LNCAP (cell line): ENCODE measurements at regions not wholly inside any gene's neighbourhood (a gene's known extent, or its start where the extent isn't known, plus 50 kb on each side); places are given as distances from the start of the nearest gene placed in this dataset.

ENCODE experiments used
- TF ChIP-seq, protein P1 (sequence below): fragments of 450-650 bp; IDR thresholded peaks from 2 replicates; pipeline ENCODE4 v1.5.1; 2017; ENCODE audit warnings: mild to moderate bottlenecking

DNA sequence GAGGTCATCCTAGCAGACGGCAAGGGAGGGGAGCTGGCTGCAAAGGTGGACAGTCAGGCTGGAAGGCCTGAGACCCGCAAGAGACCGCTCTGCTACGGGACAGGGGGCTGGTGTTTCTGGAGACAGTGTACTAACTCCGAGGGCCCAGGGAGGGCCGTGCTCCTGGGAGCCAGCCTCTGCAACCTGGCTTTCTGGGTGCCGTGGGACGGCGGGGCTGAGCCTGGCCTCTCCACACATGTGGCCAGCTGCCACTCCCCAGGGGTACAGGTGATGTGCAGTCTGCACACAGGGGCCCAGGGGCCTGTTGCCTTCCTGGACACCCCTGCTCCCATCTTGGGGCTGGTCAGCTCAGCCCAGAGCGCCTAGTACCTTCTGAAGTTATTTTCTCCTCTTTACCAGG is 92.2 kb downstream of the MRPL36 start:
- TF ChIP-seq, protein P1, sequence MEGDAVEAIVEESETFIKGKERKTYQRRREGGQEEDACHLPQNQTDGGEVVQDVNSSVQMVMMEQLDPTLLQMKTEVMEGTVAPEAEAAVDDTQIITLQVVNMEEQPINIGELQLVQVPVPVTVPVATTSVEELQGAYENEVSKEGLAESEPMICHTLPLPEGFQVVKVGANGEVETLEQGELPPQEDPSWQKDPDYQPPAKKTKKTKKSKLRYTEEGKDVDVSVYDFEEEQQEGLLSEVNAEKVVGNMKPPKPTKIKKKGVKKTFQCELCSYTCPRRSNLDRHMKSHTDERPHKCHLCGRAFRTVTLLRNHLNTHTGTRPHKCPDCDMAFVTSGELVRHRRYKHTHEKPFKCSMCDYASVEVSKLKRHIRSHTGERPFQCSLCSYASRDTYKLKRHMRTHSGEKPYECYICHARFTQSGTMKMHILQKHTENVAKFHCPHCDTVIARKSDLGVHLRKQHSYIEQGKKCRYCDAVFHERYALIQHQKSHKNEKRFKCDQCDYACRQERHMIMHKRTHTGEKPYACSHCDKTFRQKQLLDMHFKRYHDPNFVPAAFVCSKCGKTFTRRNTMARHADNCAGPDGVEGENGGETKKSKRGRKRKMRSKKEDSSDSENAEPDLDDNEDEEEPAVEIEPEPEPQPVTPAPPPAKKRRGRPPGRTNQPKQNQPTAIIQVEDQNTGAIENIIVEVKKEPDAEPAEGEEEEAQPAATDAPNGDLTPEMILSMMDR = no peak

- TF ChIP-seq, protein P1 = no peak
Measured at GRCh38 chr5:1706428-1706827, 93.2 kb downstream of the MRPL36 start.

DNA sequence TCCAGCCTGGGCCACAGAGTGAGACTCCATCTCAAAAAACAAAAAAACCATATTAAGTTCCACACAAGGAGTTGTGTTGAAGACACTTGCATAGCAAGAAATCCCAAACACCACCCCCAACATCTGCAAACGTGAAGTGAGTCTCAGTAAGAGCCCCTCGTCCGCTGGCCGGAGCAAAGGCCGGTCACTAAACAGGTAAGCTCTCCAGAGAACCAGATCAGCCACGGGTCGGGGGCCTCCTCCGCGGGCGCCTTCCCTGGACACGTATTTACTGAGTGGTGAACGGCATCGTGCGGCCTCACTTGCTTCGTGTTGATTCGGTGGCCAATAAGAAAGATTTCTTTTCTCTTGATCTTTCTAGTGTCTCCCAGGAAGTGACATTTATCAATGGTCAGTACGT is 93.6 kb downstream of the MRPL36 start:
- TF ChIP-seq, protein P1 = no peak

GRCh38 chr5:1704676-1705075 is 95.0 kb downstream of the MRPL36 start:
- TF ChIP-seq, protein P1 = no peak

DNA sequence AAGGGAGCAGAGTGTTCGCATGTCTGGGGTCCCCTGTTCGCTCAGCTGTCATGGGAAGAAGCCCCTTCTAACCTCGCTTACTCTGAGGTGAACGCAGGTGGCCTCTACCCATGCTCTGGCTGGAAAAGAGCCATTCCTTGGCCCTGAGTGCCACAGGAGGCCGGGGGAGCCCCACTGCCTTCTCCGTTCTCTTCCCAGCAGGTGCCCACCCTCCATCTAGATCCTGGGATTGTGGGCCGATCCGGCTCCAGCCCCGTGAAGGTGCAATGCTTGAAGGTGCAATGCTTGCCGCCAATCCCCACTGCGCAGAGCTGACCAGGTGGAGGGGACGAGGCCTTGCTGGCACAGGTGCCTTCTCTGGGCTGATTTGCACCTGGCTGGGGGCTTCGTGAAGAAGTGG is 95.4 kb downstream of the MRPL36 start:
- TF ChIP-seq, protein P1 = no peak

- TF ChIP-seq, protein P1 = no peak
Measured at GRCh38 chr5:1703352-1704050, 96.1 kb downstream of the MRPL36 start.

GRCh38 chr5:1702318-1702717 is 97.3 kb downstream of the MRPL36 start:
- TF ChIP-seq, protein P1 = no peak

GRCh38 chr5:1701884-1702283 is 97.8 kb downstream of the MRPL36 start:
- TF ChIP-seq, protein P1 = no peak
